ENCODE measurements at regions not wholly inside any gene's neighbourhood (a gene's known extent, or its start where the extent isn't known, plus 50 kb on each side); places are given as distances from the start of the nearest gene placed in this dataset.
"Not testable (repeated sequence)": the region's sequence is repeated elsewhere in the genome, so short reads cannot be mapped to it uniquely, and the experiment has no call there.

DNA sequence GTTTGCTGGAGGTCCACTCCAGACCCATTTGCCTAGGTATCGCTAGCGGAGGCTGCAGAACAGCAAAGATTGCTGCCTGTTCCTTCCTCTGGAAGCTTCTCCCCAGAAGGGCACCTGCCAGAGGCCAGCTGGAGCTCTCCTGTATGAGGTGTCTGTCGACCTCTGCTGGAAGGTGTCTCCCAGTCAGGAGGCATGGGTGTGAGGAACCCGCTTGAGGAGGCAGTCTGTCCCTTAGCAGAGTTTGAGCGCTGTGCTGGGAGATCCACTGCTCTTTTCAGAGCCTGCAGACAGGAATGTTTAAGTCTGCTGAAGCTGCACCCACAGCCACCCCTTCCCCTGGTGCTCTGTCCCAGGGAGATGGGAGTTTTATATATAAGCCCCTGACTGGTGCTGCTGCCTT is 335.0 kb upstream of the DNAJC19 start:
- DNase-seq = not testable (repeated sequence)

DNA sequence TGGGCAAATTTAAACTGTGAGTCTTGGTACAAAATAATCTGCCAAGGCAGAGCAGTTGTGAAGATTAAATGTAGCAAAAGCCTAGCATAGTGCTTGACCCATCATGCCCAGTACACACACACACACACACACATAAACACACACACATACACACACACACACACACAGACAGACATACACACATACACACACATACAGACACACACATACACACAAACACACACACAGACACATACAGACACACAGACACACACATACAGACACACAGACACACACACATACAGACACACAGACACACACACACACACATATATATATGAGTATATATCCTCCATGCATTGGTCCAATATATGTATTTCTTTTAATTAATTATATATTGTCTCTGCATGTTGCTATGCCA is 328.8 kb upstream of the DNAJC19 start:
- DNase-seq = no peak

DNA sequence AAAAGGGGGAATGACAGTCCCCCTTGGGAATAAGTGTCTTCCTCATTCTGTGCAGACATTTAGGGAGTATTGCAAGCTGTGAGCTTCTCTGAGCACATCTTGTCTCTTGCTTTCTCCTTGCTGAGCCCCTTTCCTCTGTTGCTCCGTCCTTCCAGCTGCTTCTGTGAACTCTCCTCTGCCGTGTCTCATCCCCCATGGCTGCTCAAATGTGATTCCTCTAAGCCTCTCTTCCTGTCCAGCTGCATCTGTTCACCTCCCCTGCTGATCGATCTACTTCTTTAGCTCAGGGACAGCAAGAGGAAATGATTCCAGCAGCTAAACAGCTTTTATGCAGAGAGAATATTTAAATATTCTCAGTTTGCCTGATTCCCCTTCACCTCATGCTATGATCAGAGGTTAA is 328.0 kb upstream of the DNAJC19 start:
- no peak for DNase-seq

DNA sequence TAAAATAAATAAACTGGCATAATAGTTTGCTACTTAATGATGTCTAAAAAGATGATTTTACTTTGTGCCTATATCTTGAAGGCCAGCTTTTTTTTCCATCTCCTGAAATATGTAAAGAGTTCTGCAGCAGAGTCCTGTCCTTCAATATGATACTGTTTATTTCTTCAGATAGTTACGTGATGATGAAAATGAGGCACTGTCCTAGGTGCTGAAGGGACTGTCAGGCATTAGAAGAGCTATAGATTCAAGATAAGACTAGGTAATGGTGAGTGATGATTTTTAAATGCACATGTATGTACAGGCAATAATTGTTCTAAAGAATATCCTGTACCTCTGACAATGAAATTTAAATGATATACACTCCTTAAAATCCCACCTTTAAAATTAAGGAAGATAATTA is 326.9 kb upstream of the DNAJC19 start:
- DNase-seq = no peak

DNA sequence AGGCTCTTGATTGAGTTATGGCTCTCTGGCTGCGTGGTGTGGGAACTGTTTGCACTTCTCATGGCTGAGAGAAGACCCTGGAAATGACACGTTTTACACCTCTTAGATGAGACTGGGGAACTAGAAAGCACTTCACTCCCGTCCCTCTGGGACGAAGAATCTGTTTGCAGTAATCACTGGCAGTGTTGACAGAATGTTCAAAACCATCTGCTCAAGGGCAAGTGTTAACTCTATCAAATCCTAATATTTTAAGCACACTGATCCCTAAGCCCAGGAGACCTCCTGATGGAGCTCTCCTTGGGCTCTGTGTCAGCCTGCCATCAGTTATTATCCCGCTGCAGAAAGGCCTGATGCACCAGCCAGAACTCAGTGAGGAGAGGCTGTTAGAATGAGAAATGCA is 323.8 kb upstream of the DNAJC19 start:
- DNase-seq = no peak

DNA sequence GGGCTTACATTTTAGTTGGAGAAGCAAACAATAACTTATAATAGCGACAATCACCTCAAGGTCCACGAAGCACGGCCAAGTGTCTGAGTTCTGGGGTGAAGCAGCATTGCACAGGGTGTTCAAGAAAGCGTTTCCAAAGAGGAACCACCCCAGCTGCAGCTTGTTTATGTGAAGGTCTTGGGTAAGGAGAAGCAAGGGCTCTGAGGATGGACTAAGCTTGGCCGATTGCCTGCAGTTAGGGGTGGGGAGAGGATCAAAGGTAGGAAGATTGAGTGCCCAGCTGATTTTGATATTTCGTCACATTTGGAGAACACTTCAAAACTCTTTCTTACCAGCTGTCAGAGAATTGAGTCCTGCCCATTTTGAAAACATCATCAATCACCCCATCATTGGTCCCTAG is 321.6 kb upstream of the DNAJC19 start:
- no peak for DNase-seq

DNA sequence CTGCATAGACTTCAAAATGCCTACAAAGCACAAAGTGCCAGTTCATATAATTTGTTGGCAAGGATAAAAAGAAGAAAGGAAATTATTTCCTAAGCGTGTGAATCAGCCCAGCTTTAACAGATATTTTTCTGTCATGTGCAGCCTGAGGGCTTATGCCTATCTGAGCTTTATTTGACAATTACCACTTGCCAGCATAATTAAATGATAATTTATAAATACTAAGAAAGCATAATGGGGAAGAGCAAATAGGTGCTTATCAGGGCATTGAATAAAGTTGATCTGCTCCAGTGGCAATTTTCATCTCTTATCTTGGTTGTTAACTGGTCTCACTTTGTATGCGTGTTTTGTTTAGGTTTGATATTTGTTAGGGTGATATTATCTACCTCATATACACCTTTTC is 313.4 kb upstream of the DNAJC19 start:
- DNase-seq = no peak

DNA sequence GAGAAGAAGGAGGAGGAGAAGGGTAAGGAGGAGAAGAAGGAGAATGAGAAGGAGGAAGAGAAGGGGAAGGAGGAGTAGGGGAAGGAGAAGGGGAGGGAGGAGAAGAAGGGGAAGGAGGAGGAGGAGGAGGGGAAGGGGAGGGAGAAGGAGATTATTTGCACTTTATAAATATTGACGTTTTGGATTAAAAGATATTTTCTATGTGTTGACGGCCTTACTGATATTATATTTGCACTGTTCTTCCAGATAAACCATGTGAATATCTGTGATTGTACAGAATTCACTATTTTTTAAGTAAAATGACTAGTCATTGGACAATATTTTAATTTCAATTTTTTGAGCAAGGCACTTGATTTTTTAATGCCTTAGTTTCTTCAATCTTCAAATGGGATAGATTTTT is 310.5 kb upstream of the DNAJC19 start:
- DNase-seq = no peak

DNA sequence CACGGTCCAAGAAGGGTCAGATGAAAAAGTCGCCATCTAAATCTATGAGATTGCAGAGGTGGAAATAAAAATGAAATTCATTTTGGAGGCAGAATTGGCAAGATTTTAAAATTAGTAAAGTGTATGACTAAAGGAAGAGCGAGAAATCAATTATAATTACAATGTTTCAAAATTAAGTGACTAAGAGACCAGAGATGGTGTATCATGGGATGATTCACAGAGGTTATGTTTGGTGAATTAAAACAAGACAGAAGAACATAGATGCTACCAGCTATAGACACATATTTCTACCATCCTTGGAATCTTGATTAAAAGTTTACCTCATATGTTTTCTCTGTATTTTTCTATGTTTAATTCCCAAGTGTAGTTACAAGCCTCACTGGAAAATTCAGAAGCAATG is 308.9 kb upstream of the DNAJC19 start:
- DNase-seq = no peak

DNA sequence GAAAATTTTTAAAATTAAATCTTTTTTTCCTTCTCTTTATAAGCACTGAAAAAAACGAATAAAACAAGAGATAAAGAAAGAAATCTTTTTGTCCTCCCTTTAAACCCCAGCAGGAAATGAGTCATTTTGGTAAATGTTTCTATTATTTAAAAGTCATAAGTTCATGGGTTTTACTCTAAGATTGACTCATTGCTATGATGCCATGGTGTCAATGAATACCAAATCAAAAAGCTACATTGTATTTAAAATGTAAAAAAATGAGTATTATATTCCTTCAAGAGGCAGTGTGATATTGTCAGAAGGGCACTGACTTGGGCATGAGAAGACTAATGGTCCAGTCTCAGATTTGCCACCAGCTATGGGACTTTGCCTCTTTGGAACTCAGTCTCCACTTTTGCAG is 303.4 kb upstream of the DNAJC19 start:
- DNase-seq = no peak

DNA sequence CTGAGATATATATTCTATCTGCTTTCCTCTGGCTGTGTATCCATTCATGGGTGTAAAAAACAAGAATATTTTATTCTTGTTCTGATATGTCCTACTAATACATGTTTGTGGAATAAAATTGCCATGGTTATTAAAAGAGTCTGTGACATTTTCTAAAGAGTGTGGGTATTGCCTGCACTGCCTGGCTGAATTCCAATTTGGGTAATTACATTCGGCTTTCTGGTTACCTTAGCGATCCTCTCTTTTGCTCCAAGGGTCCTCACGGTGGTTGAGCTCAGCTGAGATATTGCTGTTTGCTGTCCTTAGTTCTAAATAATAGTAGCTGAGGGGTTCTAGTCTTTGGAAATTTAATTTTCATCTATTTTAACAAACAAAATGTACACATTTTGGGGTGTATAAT is 301.4 kb upstream of the DNAJC19 start:
- DNase-seq = no peak

DNA sequence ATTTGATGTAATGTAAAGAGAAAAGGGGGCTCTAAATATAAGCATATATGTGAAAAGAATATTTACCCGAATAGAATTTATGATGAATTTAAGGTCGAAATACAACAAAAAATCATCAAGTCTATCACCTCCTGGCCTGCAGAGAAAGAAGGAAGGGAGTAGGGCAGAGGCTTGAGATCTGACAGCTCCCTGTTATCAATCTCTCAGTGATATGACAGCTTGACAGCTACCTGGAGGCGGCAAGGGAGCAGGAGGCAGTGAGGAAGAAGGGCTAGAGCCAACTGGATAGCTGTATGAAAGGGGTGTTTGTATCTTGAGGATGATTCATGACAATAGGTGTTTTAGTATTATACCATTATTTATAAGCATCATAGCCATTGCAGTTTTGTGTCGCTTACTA is 299.8 kb upstream of the DNAJC19 start:
- DNase-seq = no peak

DNA sequence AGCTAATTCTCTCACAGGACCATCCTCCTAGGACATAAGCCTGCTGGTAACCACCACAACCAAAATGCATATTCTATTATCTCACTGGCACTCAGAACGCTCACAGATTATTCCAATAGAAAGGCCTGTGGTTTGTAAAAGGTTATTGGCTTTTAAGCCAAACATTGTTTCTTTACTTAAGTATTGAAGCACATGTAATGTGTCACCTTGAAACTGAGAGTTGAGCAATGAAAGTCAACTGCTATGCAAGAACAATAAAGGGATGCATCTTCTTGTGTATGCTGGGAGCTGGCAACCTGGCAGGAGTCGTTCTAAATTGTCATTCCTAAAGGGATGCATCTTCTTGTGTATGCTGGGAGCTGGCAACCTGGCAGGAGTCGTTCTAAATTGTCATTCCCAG is 298.6 kb upstream of the DNAJC19 start:
- no peak for DNase-seq

DNA sequence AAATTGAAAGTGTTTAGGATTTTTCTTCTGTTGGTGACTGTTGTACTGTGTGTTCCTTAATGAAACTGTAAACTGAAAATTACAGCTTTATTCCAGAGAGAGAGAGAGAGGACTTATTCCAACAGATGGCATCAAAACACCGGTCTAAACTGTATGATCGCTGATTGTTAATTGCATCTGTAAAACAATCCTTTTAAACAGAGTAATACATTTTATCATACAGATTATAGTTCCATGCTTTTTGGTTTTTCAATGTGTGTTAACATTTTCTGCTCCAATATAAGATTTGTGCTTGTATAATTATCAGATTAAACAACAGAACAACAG is 289.7 kb upstream of the DNAJC19 start:
- DNase-seq = no peak

DNA sequence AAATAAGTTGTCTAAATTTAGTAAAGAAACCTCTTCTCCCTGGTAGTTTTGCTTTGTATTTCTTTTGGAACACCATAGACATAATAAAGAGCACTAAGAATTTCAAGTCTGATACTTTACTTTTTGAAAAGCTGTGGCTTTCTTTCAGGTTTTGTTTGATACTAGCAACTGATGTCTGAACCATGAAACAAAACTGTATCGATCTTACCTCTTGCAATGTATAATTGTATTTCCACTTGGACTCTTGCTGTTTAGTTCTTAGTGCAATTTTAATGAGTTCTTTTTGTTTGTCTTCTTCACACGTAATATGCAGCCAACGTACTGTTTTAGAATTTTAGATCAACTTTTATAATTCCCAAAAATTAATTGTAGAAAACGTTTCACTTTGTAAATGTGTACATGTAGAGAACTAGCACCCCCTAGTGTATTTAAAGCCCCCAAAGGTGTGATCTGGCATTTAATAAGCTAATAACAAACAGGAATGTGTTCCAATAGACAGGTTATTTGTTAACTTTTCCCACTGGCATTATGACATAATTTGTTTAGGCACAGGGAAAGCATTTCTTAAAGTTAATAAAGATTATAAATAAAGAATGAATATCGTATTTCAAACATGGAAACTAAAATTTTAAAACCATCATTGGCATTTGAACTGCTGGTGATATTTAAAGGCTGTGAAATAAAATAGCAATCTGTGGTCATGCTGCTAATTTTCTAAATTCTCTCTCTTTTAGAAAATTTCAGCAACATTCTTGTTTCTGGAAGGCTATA is 289.1 kb upstream of the DNAJC19 start:
- DNase-seq = no peak

DNA sequence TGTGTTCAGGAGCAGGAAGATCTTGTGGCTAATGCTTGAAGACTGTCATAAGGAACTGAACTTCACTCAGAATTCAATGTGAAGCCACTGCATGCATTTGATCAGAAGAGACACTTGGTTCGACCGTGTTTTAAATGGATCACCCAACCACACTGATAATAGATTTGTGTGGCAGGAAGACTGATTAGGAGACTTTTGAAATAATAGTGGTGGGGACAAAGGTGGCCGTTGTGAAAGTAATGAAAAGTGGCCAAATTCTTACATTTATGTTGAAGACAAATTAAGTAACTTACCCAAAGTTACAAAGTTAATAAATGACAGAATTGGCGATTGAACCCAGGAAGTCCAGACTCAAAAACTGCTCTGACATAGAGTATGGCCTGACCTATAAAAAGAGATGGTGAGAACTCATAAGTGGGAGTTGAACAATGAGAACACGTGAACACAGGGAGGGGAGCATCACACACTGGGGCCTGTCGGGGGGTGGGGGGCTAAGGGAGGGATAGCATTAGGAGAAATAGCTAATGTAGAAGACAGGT is 286.9 kb upstream of the DNAJC19 start:
- DNase-seq = no peak

DNA sequence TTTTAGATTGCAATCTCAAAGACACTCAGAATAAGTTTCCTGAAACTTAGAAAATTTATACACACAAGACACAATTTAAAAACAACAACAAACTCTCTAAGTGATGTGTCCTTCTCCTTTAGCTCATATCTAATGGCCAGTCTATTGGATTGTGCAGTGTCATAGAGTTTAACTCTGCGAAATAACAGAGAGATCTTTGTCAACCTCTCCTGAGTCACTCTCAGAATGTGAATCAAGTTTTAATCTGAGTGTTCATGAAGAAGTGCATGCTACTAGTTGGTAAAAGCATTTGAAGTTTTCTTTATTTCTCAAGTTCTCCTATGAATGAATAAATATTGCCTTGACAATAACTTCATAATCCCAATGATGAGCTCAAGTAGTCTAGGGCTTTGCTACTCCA is 284.5 kb upstream of the DNAJC19 start:
- no peak for DNase-seq

DNA sequence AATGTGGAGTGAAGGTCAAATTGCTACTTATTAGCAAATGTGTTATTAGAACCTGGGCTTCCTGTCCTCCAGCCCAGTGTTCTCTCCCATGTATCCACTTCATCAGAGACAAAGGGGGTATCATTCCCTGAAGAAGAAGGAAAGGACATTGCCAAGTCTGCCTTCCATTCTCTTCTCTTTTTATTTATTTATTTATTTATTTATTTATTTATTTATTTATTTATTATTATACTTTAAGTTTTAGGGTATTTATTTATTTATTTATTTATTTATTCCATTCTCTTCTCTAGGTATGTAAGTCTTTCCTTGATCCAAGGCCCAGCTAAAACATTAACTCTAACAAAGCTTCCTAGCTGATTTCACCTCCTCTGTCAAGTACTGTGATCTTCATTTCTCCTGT is 277.8 kb upstream of the DNAJC19 start:
- DNase-seq = no peak

DNA sequence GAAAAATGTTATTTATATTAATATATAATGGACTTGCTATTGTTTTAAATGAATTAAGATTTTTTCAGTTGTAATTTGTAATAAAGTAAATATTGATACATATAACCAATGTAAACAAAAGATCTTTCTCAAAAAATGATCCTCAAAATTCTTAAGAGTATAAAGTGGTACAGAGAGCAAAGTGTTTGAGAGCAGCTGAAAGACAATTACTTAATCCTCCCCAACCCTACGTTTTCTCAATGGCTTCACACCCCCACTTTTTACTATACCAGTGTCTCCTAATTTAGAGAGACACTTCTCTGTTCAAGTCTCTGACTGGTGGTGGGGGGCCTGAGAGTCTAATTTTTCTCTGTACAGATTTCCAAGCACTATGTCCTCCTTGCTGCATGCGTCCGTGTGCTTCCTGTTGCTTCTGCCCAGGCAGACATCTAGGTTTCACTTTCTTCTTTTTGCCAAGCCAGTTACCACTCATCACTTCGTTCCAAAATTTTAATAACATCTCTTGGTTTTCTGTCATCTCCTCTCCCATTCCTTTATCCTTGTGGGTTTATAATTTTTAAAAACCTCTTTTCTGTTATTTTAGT is 276.3 kb upstream of the DNAJC19 start:
- DNase-seq = no peak

DNA sequence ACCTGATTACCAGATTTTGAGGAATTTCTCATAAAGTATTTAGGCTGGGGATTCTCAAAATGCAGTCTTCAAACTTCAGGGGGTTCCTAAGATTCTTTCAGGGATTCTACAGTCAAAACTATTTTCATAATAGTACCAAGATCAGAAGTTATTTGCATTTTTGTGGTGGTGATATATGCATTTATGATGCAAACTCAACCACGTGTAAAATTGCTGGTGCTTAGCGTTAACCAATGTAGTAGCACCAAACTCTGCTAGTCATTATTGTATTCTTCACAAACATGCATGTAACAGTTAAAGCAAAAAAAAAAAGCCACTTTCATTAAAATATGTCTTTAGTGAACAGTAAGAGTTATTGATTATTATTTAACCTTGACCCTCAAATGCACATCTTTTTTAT is 274.9 kb upstream of the DNAJC19 start:
- no peak for DNase-seq

DNA sequence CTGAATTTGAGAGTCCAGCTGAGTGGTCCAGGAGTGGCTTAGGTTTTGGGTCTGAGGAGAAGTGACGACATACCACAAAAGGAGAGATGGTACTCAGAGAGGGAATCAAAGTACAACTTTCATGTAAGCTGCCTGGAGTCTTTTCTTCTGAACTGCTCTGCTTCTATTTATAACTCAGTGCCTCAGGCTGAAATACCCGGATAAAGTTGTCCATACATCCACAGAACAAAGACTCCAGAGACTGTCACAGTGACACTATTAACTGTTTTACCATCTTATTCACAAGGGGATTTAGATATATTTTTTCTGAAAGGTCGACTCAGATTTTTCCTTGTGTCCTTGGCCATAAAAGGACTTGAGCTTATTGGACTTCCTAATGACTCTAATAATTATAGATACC is 264.3 kb upstream of the DNAJC19 start:
- no peak for DNase-seq

DNA sequence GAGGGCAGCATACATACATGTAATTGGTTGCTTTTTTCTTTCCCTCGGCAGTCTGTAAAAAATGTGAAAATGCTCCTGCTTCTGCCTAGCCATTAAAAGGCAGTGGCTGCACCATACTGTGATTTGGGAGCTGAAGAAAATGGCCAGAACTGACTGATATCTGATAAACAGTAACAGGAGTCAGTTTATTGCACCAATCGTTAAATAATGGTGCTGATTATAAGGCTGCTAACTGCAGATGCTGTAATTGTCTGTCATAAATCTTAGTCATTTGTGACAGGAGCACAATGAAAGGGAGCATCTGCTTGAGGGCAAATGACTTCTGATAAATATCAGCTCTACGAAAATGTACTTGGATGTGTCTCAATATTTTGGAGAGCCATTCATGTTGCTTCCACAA is 263.1 kb upstream of the DNAJC19 start:
- DNase-seq = no peak

DNA sequence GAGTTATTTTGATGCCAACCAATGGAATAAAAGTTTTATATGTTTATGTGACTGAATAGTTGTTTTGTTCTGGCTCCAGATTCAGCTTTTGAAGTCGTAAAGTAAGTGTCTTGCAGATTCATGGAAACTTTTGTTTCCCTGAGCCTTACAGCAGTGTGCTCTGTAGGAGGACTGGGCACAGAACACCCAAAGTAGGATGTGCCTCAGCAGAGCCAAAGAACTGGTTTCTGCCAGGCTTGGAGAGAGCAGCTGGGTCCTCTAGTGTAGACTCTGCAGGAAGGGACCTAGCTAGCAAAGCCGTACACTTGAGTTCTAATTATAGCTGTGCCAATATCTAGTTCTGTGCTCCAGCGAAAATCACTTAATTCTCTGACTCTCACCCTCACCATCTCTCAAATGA is 261.2 kb upstream of the DNAJC19 start:
- no peak for DNase-seq

DNA sequence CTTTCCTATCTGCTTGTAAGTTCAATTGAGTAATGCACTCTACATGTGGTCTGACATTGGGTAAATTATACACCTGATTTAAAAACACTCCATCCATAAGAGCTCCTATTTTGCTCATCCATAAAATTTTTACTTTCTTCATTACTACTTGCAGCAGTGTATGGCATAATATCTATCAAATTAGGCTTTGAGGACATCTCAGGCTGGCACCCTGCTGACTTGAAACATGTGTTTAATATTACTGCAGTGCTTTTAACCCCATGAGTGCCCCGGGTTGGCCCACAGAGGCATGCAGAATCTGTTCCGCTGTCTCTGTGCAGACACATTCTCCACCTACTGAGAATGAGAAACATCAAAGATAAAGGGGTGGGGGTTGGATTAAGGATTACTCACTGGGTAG is 249.9 kb upstream of the DNAJC19 start:
- DNase-seq = no peak

DNA sequence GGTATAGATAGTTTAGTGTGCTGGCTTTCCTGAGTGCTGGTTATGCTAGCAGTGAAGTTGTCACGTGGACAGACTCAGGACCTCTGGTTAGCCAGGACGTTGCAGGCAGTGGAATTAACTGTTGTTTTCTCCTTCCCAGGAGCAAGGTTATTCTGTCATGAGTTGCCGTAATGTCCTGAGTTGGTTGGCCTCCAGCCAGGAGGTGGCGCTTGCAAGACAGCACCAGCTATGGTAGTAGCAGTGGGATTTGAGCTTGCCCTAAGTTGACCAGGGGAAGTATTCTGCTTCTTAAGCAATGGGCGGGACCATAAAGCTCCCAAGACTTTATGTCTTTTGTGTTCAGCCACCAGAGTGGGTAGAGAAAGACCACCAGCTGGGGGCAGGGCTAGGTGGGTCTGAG is 240.7 kb upstream of the DNAJC19 start:
- DNase-seq = no peak

All from GDM1 (cell line).